IPS-NIHi7 (cell line): ENCODE measurements at regions not wholly inside any gene's neighbourhood (a gene's known extent, or its start where the extent isn't known, plus 50 kb on each side); places are given as distances from the start of the nearest gene placed in this dataset.
"Not testable (repeated sequence)": the region's sequence is repeated elsewhere in the genome, so short reads cannot be mapped to it uniquely, and the experiment has no call there.

Experiments used
- DNase-seq: peaks from one replicate; pipeline ENCODE4 v3.0.0; 2012; ENCODE audit warnings: mixed read lengths; ENCODE audit errors: extremely low spot score

DNA sequence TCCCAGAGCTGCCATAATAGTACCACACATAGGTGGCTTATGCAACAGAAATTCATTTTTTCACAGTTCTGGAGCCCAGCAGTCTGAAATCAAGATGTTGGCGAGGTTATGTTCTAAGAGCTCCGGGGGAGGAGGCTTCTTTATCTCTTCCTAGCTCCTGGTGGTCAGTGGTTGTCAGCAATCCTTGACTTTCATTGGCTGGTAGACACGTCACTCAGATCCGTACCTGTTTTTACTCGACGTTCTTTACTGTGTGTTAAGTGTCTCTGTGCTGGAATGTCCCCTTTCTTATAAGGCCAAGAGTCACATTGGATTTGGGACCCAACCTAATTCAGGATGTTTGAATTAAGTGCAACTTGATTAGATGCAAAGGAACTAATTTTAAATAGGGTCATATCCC, 218.5 kb upstream of the CNTN3 start:
- no peak for DNase-seq

DNA sequence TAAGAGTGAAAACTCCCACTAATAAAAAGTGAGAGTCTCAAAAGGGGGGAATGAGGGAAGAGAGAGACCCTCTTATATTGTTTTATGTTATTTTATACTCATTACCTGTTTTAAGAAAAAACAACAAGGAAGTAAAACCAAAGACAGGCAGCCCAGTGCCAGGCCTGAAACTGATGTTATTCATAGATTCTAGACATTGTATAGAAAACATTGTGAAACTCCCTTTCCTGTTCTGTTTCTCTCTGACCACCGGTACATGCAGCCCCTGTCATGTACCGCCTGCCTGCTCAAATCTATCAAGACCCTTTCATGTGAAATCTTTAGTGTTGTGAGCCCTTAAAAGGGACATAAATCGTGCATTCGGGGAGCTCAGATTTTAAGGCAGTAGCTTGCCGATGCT, 216.4 kb upstream of the CNTN3 start:
- not testable (repeated sequence) for DNase-seq

DNA sequence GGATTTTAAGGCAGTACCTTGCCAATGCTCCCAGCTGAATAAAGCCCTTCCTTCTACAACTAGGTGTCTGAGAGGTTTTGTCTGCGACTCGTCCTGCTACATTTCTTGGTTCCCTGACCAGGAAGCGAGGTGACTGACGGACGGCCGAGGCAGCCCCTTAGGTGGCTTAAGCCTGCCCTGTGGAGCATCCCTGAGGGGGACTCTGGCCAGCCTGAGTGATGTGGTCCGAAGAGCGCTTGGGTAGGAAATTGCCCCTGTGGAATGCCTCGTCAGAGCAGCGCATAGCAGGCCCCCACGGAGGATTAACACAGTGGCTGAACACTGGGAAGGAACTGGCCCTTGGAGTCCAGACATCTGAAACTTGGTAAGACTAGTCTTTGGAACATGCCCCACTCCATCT, 210.9 kb upstream of the CNTN3 start:
- not testable (repeated sequence) for DNase-seq

- peak; percentile 11 for DNase-seq
Observed at GRCh38 chr3:74824366-74824765, 209.9 kb upstream of the CNTN3 start.

GRCh38 chr3:74814181-74814580, 199.7 kb upstream of the CNTN3 start:
- DNase-seq: no peak

GRCh38 chr3:74812756-74813155, 198.3 kb upstream of the CNTN3 start:
- DNase-seq: no peak

- DNase-seq: no peak
Observed at GRCh38 chr3:74808506-74809275, 194.2 kb upstream of the CNTN3 start.

DNA sequence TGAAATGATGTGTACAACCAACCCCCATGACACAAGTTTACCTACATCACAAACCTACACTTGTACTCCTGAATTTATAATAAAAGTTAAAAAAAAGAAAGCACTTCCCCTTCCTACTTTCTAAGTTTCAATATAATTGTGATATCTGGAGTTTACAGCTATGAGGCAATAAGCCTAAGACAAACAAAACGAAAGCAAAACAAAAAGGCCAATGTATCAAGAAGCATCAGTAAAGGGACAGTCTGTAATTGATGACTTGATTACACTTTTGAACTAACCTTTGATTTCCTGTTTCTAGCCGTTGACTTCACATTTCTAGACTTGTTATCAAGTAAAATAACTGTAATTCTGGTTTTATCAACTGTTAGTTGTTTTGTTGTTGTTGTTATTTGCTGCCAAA, 187.5 kb upstream of the CNTN3 start:
- DNase-seq: no peak

DNA sequence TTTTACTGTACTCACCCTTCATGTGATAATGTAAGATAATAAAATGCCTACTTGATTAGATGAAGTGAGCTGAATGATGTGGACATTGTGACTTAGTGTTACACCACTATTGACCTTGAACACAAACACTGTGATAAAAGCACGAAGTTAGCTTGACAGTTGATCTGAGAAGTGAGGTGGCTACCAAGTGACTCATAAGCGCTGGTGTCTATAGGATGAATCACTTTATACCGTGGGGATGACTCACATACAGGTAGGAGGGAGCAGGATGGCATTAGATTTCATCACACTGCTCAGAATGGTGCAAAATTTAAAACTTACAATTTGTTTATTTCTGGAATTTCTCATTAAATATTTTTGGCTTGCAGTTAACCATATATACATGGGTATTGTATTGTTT, 174.7 kb upstream of the CNTN3 start:
- no peak for DNase-seq

GRCh38 chr3:74787011-74787410, 172.6 kb upstream of the CNTN3 start:
- peak; percentile 13 for DNase-seq

DNA sequence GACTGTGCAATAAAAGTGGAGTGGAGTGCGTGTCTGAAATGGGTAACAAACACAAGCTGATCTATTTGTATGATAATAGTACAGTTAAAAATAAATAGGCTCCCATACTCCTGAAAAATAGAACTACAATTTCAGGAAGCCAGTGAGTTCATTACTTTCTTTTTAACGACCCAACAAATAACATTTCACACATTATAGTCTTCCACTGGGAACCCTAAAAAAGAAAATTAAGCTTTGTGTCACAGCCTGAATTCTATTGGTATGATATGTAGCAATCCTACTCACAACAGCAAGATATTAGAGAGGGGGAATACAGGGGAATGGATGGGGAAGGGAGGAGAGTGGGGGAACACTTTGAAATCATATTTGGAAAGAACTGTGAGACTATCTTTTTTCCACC, 156.9 kb upstream of the CNTN3 start:
- no peak for DNase-seq

GRCh38 chr3:74768010-74768409, 153.6 kb upstream of the CNTN3 start:
- DNase-seq: no peak

DNA sequence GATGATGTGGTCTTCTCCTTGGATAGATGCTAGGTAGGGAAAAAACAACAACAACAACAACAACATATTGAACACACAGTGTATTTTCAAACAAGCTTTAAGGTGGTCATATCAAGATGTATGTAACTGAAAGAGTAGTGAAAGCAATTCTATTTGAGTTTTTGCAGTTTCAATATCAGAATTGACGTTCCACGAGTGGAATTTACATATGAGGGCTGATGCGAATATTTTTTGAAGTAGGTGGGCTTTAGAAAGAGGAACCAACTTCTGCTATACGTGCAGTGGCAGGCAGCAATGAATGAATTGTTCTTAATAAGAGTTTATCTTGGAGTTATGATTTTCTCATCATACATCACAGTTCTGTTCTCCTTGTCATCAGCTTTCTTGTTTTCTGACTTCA, 151.9 kb upstream of the CNTN3 start:
- no peak for DNase-seq

- DNase-seq: no peak
Observed at GRCh38 chr3:74763830-74764229, 149.4 kb upstream of the CNTN3 start.

DNA sequence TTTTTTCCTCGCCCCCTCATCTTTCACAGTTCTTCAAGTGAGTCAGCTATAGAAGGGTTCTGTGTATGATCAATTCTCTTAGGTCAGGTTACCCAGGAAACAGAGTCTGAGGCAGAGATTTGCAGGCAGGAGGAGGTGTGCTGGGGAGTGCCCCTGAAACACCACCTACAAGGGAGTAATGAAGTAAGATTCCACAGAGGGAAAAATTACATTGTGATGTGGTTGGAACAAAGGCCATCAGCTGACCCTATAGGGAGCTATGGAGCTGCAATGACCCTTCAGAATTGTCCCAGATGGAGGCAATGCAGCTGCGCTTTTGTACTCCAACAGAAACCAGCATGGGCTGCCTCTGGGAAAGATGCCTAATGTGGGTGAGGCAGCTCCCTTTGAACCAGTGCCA, 142.2 kb upstream of the CNTN3 start:
- no peak for DNase-seq

DNA sequence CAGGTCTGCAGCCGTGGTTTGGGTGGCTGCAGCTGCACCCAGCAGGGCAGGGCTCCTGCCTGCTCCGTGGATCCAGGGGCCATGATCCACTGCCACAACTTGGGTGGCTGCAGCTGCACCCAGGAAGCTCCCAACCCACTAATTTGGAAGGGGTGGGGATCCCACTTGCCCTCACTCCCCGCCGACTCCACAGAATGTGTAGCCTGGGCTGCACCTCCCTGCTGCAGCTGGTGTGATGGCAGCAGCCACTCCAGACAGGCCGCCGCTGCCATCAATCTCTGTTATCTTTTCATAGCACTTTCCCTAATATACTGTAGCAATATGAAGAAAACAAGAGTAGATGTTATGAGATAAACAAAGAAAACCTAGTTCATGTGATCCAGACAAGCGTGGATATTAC, 137.8 kb upstream of the CNTN3 start:
- no peak for DNase-seq

GRCh38 chr3:74751775-74752174, 137.3 kb upstream of the CNTN3 start:
- DNase-seq: no peak

- DNase-seq: no peak
Observed at GRCh38 chr3:74750901-74751300, 136.4 kb upstream of the CNTN3 start.

- DNase-seq: no peak
Observed at GRCh38 chr3:74739242-74739641, 124.8 kb upstream of the CNTN3 start.

GRCh38 chr3:74722211-74722610, 107.8 kb upstream of the CNTN3 start:
- DNase-seq: no peak

GRCh38 chr3:74713977-74714376, 99.5 kb upstream of the CNTN3 start:
- DNase-seq: no peak

DNA sequence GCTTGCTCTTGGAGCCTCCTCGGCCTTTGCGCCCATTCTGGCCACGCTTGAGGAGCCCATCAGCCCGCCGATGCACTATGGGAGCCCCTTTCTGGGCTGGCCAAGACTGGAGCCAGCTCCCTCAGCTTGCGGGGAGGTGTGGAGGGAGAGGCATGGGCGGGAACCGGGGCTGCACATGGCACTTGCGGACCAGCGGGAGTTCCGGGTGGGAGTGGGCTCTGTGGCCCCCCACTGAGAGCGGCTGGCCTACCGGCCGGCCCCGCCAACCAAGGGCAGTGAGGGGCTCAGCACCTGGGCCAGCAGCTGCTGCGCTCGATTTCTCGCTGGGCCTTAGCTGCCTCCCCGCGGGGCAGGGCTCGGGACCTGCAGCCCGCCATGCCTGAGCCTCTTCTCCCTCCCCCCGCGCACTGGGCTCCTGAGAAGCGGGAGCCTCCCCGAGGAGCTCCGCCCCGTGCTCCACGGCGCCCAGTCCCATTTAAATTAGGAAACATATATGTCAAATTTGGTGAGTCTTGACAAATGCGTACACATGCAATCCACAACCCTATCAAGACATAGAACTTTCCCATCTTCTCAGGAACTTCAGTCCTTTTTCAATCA, 97.6 kb upstream of the CNTN3 start:
- no peak for DNase-seq

DNA sequence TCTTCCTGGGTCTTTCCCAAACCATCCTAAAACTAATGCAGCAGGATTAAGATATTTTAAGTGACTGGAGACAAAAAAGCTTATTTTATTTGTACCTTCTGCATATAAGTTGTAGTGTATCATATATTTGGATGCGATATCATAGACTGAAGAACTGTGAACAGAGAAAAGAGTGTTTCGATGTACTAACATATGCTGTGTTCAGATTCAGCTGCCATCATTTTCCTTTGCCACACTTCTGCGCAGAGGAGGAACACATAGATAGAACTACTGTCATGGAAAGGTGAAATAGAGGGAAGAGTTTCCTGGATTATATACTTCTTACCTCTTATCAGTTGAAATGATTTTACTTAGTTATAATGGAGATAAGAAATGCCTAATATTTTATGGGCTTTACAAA, 95.5 kb upstream of the CNTN3 start:
- no peak for DNase-seq
